Activated B cell treated with CpG ODN at 0.5 μM for 24 hours (primary cell): ENCODE measurements at regions not wholly inside any gene's neighbourhood (a gene's known extent, or its start where the extent isn't known, plus 50 kb on each side); places are given as distances from the start of the nearest gene placed in this dataset.

Experiments used
- ATAC-seq: fragments of 200-7000 bp; cut with Tn5 transposase; one replicate; pipeline ENCODE4 v1.10.0; 2021; ENCODE audit warnings: low read depth, mild to moderate bottlenecking, moderate library complexity
- CTCF ChIA-PET: fragments of 350-600 bp; sonication (Branson Sonifier 250); formaldehyde crosslinking; loops from one replicate; lab custom pipeline; 2021; ENCODE audit warnings: antibody characterized with exemption; lab: Charles Lee
- POLR2A ChIA-PET: fragments of 350-600 bp; sonication (Branson Sonifier 250); formaldehyde crosslinking; loops from one replicate; lab custom pipeline; 2021; ENCODE audit warnings: antibody characterized with exemption; lab: Charles Lee
- DNase-seq: peaks from one replicate; pipeline ENCODE4 v3.0.0; 2022
- H3K27ac Mint-ChIP-seq: one replicate; pipeline ENCODE4 v1.8.0; 2020; ENCODE audit warnings: mixed read lengths
- H3K27me3 Mint-ChIP-seq: one replicate; pipeline ENCODE4 v1.8.0; 2021; ENCODE audit warnings: mixed read lengths
- H3K36me3 Mint-ChIP-seq: one replicate; pipeline ENCODE4 v1.8.0; 2021; ENCODE audit warnings: low read depth, mixed read lengths
- H3K4me1 Mint-ChIP-seq: one replicate; pipeline ENCODE4 v1.8.0; 2021; ENCODE audit warnings: mixed read lengths
- H3K4me3 Mint-ChIP-seq: one replicate; pipeline ENCODE4 v1.8.0; 2020; ENCODE audit warnings: mild to moderate bottlenecking, mixed read lengths
- H3K9me3 Mint-ChIP-seq: one replicate; pipeline ENCODE4 v1.8.0; 2020; ENCODE audit warnings: mixed read lengths
- CTCF ChIP-seq: fragments of 200-600 bp; IDR thresholded peaks from one replicate; pipeline ENCODE4 v1.8.0; 2022; ENCODE audit warnings: antibody characterized with exemption, mild to moderate bottlenecking
- intact Hi-C: fragments of 100-400 bp; cut with micrococcal nuclease; formaldehyde crosslinking; loops from one replicate; pipeline ENCODE4 v1.15.1; 2024

- Mint-ChIP-seq H3K4me3 (no peak overlapping the region), H3K36me3 (no peaks in the 10 kb centered on the region), H3K27me3 (no peaks in the 10 kb centered on the region), H3K9me3 (no peaks in the 10 kb centered on the region), H3K27ac (no peak overlapping the region), H3K4me1 (no peaks in the 10 kb centered on the region)
- DNase-seq (no peak), ATAC-seq (no peak)
- CTCF ChIA-PET: interaction anchor here (1.8 kb wide), 1 partner anchor 20 kb away, joined by 6 read pairs; no protein-coding TSS in a partner anchor
- no peak for TF ChIP-seq CTCF
- intact Hi-C loops: no loop called here
- POLR2A ChIA-PET: no interaction called here
Measured at GRCh38 chr10:28220811-28221210, 82.1 kb downstream of the MPP7 start.

- ATAC-seq: no peak
- H3K4me1 Mint-ChIP-seq: no peaks in the 10 kb centered on the region
- DNase-seq: no peak
- CTCF ChIA-PET: no interaction called here
- POLR2A ChIA-PET: no interaction called here
- no peak for TF ChIP-seq CTCF
- intact Hi-C loops: no loop called here
- H3K36me3 Mint-ChIP-seq: no peaks in the 10 kb centered on the region
- no peaks in the 10 kb centered on the region for H3K27me3 Mint-ChIP-seq
- H3K4me3 Mint-ChIP-seq: no peak overlapping the region
- no peaks in the 10 kb centered on the region for H3K9me3 Mint-ChIP-seq
- no peak overlapping the region for H3K27ac Mint-ChIP-seq
Measured at GRCh38 chr10:28219251-28219650, 83.6 kb downstream of the MPP7 start.

- no peaks in the 10 kb centered on the region for H3K27me3 Mint-ChIP-seq
- DNase-seq (no peak), ATAC-seq (no peak)
- H3K9me3 Mint-ChIP-seq: no peaks in the 10 kb centered on the region
- ChIA-PET POLR2A (no interaction called here), CTCF (no interaction called here)
- no peaks in the 10 kb centered on the region for H3K36me3 Mint-ChIP-seq
- H3K4me1 Mint-ChIP-seq: no peaks in the 10 kb centered on the region
- H3K4me3 Mint-ChIP-seq: no peak overlapping the region
- intact Hi-C loops: no loop called here
- no peak for TF ChIP-seq CTCF
- no peak overlapping the region for H3K27ac Mint-ChIP-seq
Measured at GRCh38 chr10:28217848-28218247, 85.0 kb downstream of the MPP7 start.

- ChIA-PET POLR2A (no interaction called here), CTCF (no interaction called here)
- intact Hi-C loops: no loop called here
- no peak for DNase-seq
- TF ChIP-seq CTCF: no peak
- no peaks in the 10 kb centered on the region for H3K27me3 Mint-ChIP-seq
- H3K27ac Mint-ChIP-seq: no peak overlapping the region
- no peak overlapping the region for H3K4me3 Mint-ChIP-seq
- H3K36me3 Mint-ChIP-seq: no peaks in the 10 kb centered on the region
- ATAC-seq: no peak
- H3K9me3 Mint-ChIP-seq: no peaks in the 10 kb centered on the region
- no peaks in the 10 kb centered on the region for H3K4me1 Mint-ChIP-seq
Measured at GRCh38 chr10:28215930-28216329, 86.9 kb downstream of the MPP7 start.

- CTCF ChIA-PET: no interaction called here
Measured at GRCh38 chr10:28214219-28214618, 88.6 kb downstream of the MPP7 start.

More at GRCh38 chr10:28214219-28214618, 88.6 kb downstream of the MPP7 start:
- Mint-ChIP-seq H3K27me3 (no peaks in the 10 kb centered on the region), H3K4me3 (no peak overlapping the region), H3K36me3 (peaks cover 2% of the 10 kb centered on the region), H3K9me3 (no peaks in the 10 kb centered on the region), H3K4me1 (no peaks in the 10 kb centered on the region), H3K27ac (no peak overlapping the region)
- intact Hi-C loops: no loop called here
- POLR2A ChIA-PET: no interaction called here
- ATAC-seq (no peak), DNase-seq (no peak)
- no peak for TF ChIP-seq CTCF
